HepG2 (cell line): ENCODE measurements at regions not wholly inside any gene's neighbourhood (a gene's known extent, or its start where the extent isn't known, plus 50 kb on each side); places are given as distances from the start of the nearest gene placed in this dataset.

Experiments
- FOSL2 ChIP-seq: sonication (generic); formaldehyde crosslinking; IDR thresholded peaks from 2 replicates; pipeline ENCODE4 v1.4.0; 2020; ENCODE audit warnings: missing genetic modification reagents
- GFI1 ChIP-seq: sonication (generic); formaldehyde crosslinking; IDR thresholded peaks from 2 replicates; pipeline ENCODE4 v1.5.0; 2020; ENCODE audit warnings: missing genetic modification reagents, mild to moderate bottlenecking, borderline replicate concordance
- HNRNPLL ChIP-seq: fragments of 200-400 bp; formaldehyde crosslinking; IDR thresholded peaks from 2 replicates; pipeline ENCODE4 v1.6.1; 2017; ENCODE audit warnings: mild to moderate bottlenecking, low read depth, low read length; ENCODE audit not compliant: poor library complexity, severe bottlenecking
- LCORL ChIP-seq, 2 experiments: fragments of 450-650 bp in 1 of 2; sonication (generic) in 1 of 2; formaldehyde crosslinking in 1 of 2; IDR thresholded peaks; 2 replicates each; pipeline versions ENCODE4 v1.5.0 to v1.6.1; 2017 to 2020; ENCODE audit warnings: antibody characterized with exemption in 1 of 2, missing genetic modification reagents in 1 of 2
- MAFK ChIP-seq, 2 experiments: IDR thresholded peaks in 1 of 2; conservative IDR thresholded peaks in 1 of 2; 2 replicates each; pipeline ENCODE4 v1.6.1; 2011; ENCODE audit warnings: improper control_type of control experiment in 2 of 2, low read length in 2 of 2
- NFE2 ChIP-seq: sonication (generic); formaldehyde crosslinking; IDR thresholded peaks from 2 replicates; pipeline ENCODE4 v1.4.0; 2020; ENCODE audit warnings: missing genetic modification reagents
- PAWR ChIP-seq: sonication (generic); formaldehyde crosslinking; IDR thresholded peaks from 2 replicates; pipeline ENCODE4 v1.4.0; 2020; ENCODE audit warnings: missing genetic modification reagents, mild to moderate bottlenecking, borderline replicate concordance
- SALL1 ChIP-seq: sonication (generic); formaldehyde crosslinking; IDR thresholded peaks from 2 replicates; pipeline ENCODE4 v1.8.0; 2022; ENCODE audit warnings: mild to moderate bottlenecking, missing genetic modification reagents
- SAP130 ChIP-seq: IDR thresholded peaks from 2 replicates; pipeline ENCODE4 v1.6.1; 2016; ENCODE audit warnings: low read depth
- SOX6 ChIP-seq, 2 experiments: fragments of 450-650 bp in 1 of 2; sonication (generic) in 1 of 2; formaldehyde crosslinking in 1 of 2; IDR thresholded peaks; 2 replicates each; pipeline versions ENCODE4 v1.4.0 to v1.6.1; 2017 to 2020; ENCODE audit warnings: antibody characterized with exemption in 1 of 2, mild to moderate bottlenecking in 1 of 2, missing genetic modification reagents in 1 of 2
- ZBTB21 ChIP-seq: sonication (generic); formaldehyde crosslinking; IDR thresholded peaks from 2 replicates; pipeline ENCODE4 v1.4.0; 2020; ENCODE audit warnings: missing genetic modification reagents
- ZEB1 ChIP-seq: IDR thresholded peaks from 2 replicates; pipeline ENCODE4 v1.6.1; 2012; ENCODE audit warnings: mild to moderate bottlenecking, low read depth, inconsistent platforms; ENCODE audit not compliant: insufficient replicate concordance
- ZFY ChIP-seq: sonication (generic); formaldehyde crosslinking; IDR thresholded peaks from 2 replicates; pipeline ENCODE4 v1.4.0; 2020; ENCODE audit warnings: missing genetic modification reagents
- ZNF17 ChIP-seq: sonication (generic); formaldehyde crosslinking; IDR thresholded peaks from 2 replicates; pipeline ENCODE4 v1.5.0; 2020; ENCODE audit warnings: mild to moderate bottlenecking, missing genetic modification reagents
- ZNF331 ChIP-seq: sonication (generic); formaldehyde crosslinking; IDR thresholded peaks from 2 replicates; pipeline ENCODE4 v1.4.0; 2020; ENCODE audit warnings: missing genetic modification reagents
- ZNF572 ChIP-seq: sonication (generic); formaldehyde crosslinking; IDR thresholded peaks from 2 replicates; pipeline ENCODE4 v1.5.1; 2020; ENCODE audit warnings: mild to moderate bottlenecking, missing genetic modification reagents
- ZNF816 ChIP-seq: sonication (generic); formaldehyde crosslinking; IDR thresholded peaks from 2 replicates; pipeline ENCODE4 v1.8.0; 2022; ENCODE audit warnings: missing genetic modification reagents, mild to moderate bottlenecking, borderline replicate concordance
- TF ChIP-seq, protein P1 (sequence below): sonication (generic); formaldehyde crosslinking; IDR thresholded peaks from 2 replicates; pipeline ENCODE4; 2020; ENCODE audit warnings: missing genetic modification reagents, mild to moderate bottlenecking, borderline replicate concordance
- TF ChIP-seq, protein P2 (sequence below): sonication (generic); IDR thresholded peaks from 2 replicates; pipeline ENCODE4 v1.6.1; 2016; ENCODE audit warnings: low read depth, borderline replicate concordance
- TF ChIP-seq, protein P3 (sequence below): sonication (generic); formaldehyde crosslinking; IDR thresholded peaks from 2 replicates; pipeline ENCODE4 v1.8.0; 2022; ENCODE audit warnings: mild to moderate bottlenecking, missing genetic modification reagents, borderline replicate concordance
- TF ChIP-seq, protein P4 (sequence below): sonication (generic); formaldehyde crosslinking; IDR thresholded peaks from 2 replicates; pipeline ENCODE4 v1.8.1; 2022; ENCODE audit warnings: mild to moderate bottlenecking, missing genetic modification reagents
- TF ChIP-seq, protein P5 (sequence below): sonication (generic); formaldehyde crosslinking; IDR thresholded peaks from 2 replicates; pipeline ENCODE4 v1.8.1; 2023; ENCODE audit warnings: mild to moderate bottlenecking, moderate library complexity, missing genetic modification reagents

DNA sequence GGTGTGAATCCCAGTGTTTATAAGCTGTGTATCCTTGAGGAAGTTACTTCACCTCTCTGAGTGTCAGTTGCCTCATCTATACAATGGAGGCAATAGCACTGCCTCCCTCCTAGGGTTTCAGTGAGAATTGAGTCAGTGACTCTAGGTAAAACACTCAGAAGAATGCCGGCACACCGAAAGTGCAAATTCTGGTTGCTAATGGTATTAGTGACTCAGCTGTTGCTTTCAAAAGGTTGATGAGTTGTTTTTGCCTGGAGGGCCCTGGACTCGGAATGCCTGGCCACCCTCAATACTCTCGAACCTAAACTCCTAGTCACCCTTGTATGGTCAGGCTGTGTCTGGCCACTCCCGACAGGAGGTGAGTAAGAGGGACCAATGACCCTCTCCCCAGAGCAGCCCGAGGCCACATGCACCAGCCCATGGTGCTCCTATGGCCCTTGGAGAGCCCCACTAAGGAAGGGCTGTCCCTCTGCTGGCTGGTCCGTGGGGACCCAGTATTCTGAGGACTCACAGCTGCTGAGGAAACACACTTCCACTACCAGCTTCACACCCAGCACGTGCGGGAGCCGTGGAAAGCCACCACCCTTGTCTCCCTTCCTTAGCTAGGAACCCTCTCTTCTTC, 60.2 kb downstream of the CALML3 start (continued):
- TF ChIP-seq, protein P1, sequence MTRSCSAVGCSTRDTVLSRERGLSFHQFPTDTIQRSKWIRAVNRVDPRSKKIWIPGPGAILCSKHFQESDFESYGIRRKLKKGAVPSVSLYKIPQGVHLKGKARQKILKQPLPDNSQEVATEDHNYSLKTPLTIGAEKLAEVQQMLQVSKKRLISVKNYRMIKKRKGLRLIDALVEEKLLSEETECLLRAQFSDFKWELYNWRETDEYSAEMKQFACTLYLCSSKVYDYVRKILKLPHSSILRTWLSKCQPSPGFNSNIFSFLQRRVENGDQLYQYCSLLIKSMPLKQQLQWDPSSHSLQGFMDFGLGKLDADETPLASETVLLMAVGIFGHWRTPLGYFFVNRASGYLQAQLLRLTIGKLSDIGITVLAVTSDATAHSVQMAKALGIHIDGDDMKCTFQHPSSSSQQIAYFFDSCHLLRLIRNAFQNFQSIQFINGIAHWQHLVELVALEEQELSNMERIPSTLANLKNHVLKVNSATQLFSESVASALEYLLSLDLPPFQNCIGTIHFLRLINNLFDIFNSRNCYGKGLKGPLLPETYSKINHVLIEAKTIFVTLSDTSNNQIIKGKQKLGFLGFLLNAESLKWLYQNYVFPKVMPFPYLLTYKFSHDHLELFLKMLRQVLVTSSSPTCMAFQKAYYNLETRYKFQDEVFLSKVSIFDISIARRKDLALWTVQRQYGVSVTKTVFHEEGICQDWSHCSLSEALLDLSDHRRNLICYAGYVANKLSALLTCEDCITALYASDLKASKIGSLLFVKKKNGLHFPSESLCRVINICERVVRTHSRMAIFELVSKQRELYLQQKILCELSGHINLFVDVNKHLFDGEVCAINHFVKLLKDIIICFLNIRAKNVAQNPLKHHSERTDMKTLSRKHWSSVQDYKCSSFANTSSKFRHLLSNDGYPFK (CRISPR knock-in tag): no peak
- no peak for TF ChIP-seq NFE2 (CRISPR knock-in tag)
- TF ChIP-seq, protein P2, sequence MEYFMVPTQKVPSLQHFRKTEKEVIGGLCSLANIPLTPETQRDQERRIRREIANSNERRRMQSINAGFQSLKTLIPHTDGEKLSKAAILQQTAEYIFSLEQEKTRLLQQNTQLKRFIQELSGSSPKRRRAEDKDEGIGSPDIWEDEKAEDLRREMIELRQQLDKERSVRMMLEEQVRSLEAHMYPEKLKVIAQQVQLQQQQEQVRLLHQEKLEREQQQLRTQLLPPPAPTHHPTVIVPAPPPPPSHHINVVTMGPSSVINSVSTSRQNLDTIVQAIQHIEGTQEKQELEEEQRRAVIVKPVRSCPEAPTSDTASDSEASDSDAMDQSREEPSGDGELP: 0 out of 2 replicates have a peak, but pooled peaks have one; percentile 14
- TF ChIP-seq GFI1: no peak
- TF ChIP-seq ZNF816 (CRISPR knock-in tag): no peak
- no peak for TF ChIP-seq LCORL (IDR thresholded peaks at IDR 0.05)
- TF ChIP-seq LCORL (CRISPR knock-in tag; IDR thresholded peaks at IDR 0.05): peak; percentile 41; the same call in 1 of the 2 replicates
- TF ChIP-seq MAFK (conservative IDR thresholded peaks at IDR 0.05 in 1 of 2, IDR thresholded peaks at IDR 0.05 in 1 of 2; ENCODE audit: low read length in 2 of 2): 0 out of 4 replicates have a peak, but pooled peaks of 1 of the 2 experiments have one; percentile 13
- TF ChIP-seq SOX6 (IDR thresholded peaks at IDR 0.05): no peak
- TF ChIP-seq SOX6 (CRISPR knock-in tag; IDR thresholded peaks at IDR 0.05): no peak
- TF ChIP-seq ZNF331 (CRISPR knock-in tag): no peak
- TF ChIP-seq, protein P3, sequence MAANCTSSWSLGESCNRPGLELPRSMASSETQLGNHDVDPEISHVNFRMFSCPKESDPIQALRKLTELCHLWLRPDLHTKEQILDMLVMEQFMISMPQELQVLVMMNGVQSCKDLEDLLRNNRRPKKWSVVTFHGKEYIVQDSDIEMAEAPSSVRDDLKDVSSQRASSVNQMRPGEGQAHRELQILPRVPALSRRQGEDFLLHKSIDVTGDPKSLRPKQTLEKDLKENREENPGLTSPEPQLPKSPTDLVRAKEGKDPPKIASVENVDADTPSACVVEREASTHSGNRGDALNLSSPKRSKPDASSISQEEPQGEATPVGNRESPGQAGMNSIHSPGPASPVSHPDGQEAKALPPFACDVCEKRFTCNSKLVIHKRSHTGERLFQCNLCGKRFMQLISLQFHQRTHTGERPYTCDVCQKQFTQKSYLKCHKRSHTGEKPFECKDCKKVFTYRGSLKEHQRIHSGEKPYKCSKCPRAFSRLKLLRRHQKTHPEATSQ: no peak
- no peak for TF ChIP-seq ZBTB21 (CRISPR knock-in tag)
- no peak for TF ChIP-seq PAWR (CRISPR knock-in tag)
- TF ChIP-seq, protein P4, sequence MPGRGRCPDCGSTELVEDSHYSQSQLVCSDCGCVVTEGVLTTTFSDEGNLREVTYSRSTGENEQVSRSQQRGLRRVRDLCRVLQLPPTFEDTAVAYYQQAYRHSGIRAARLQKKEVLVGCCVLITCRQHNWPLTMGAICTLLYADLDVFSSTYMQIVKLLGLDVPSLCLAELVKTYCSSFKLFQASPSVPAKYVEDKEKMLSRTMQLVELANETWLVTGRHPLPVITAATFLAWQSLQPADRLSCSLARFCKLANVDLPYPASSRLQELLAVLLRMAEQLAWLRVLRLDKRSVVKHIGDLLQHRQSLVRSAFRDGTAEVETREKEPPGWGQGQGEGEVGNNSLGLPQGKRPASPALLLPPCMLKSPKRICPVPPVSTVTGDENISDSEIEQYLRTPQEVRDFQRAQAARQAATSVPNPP (CRISPR knock-in tag): no peak
- no peak for TF ChIP-seq HNRNPLL
- TF ChIP-seq ZEB1: no peak
- TF ChIP-seq SALL1 (CRISPR knock-in tag): 0 out of 2 replicates have a peak, but pooled peaks have one; percentile 9
- TF ChIP-seq, protein P5, sequence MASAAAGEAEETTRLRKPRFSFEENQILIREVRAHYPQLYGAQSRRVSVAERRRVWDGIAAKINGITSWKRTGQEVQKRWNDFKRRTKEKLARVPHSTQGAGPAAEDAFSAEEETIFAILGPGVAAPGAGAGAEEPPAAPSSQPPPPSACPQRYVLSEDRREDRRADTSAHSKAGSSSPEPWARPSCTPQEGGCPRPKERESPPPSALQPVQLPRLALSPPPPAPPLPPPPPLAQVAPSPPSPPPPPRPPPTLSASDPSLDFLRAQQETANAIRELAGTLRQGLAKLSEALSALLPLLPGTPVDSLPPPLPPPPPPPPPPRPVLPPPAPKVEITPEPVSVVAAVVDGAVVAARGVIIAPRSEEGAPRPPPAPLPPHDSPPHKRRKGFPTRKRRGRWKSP (CRISPR knock-in tag): no peak
- TF ChIP-seq ZNF572 (CRISPR knock-in tag): no peak
- no peak for TF ChIP-seq ZNF17
- TF ChIP-seq ZFY (CRISPR knock-in tag): no peak
- 0 out of 2 replicates have a peak, but pooled peaks have one; percentile 28 for TF ChIP-seq SAP130 (CRISPR knock-in tag)
- TF ChIP-seq FOSL2 (CRISPR knock-in tag): peak; percentile 65
